Nephron (organoid): ENCODE measurements at regions not wholly inside any gene's neighbourhood (a gene's known extent, or its start where the extent isn't known, plus 50 kb on each side); places are given as distances from the start of the nearest gene placed in this dataset.

Experiments used
- H3K27ac Mint-ChIP-seq, 3 experiments: 2 replicates each; pipeline ENCODE4 v1.8.0; 2020; ENCODE audit warnings: mixed read lengths in 3 of 3, mild to moderate bottlenecking in 2 of 3, moderate library complexity in 1 of 3
- H3K27me3 Mint-ChIP-seq: 2 replicates; pipeline ENCODE4 v1.8.0; 2021; ENCODE audit warnings: low read depth, mild to moderate bottlenecking, moderate library complexity, mixed read lengths
- H3K36me3 Mint-ChIP-seq: 2 replicates; pipeline ENCODE4 v1.8.0; 2020; ENCODE audit warnings: low read depth, mixed read lengths
- H3K4me1 Mint-ChIP-seq: 2 replicates; pipeline ENCODE4 v1.8.0; 2020; ENCODE audit warnings: mixed read lengths
- H3K4me3 Mint-ChIP-seq, 3 experiments: 2 replicates each; pipeline ENCODE4 v1.8.0; 2020; ENCODE audit warnings: mild to moderate bottlenecking in 3 of 3, mixed read lengths in 3 of 3, moderate library complexity in 2 of 3
- H3K9me3 Mint-ChIP-seq: 2 replicates; pipeline ENCODE4 v1.8.0; 2020; ENCODE audit warnings: mixed read lengths
- TF ChIP-seq, protein P1 (sequence below), 3 experiments: fragments of 200-600 bp; sonication (generic); IDR thresholded peaks; one replicate each; pipeline ENCODE4 v1.5.0; 2021; ENCODE audit warnings: antibody characterized with exemption in 3 of 3; ENCODE audit not compliant: unreplicated experiment in 3 of 3

DNA sequence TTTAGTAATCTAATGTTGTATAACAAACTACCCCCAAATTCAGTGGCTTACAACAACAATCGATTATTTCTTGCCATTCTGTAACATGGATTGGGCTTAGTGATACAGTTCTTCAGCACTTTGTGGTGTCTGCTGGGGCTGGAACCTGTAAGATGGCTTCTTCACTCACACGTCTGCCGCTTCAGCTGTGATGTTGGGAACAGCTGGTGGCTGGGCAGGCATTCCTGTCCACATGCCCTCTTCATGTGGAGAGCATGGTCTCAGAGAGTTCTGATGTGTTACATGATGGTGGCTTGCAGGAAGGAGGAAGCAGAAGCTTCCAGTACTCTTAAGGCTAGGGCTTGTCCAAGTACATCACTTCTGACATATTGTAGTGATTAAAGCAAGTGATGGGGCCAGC is 276.9 kb downstream of the PTBP2 start:
- no peaks in the 10 kb centered on the region for H3K36me3 Mint-ChIP-seq
- TF ChIP-seq, protein P1, sequence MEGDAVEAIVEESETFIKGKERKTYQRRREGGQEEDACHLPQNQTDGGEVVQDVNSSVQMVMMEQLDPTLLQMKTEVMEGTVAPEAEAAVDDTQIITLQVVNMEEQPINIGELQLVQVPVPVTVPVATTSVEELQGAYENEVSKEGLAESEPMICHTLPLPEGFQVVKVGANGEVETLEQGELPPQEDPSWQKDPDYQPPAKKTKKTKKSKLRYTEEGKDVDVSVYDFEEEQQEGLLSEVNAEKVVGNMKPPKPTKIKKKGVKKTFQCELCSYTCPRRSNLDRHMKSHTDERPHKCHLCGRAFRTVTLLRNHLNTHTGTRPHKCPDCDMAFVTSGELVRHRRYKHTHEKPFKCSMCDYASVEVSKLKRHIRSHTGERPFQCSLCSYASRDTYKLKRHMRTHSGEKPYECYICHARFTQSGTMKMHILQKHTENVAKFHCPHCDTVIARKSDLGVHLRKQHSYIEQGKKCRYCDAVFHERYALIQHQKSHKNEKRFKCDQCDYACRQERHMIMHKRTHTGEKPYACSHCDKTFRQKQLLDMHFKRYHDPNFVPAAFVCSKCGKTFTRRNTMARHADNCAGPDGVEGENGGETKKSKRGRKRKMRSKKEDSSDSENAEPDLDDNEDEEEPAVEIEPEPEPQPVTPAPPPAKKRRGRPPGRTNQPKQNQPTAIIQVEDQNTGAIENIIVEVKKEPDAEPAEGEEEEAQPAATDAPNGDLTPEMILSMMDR (IDR thresholded peaks at IDR 0.05; ENCODE audit: unreplicated experiment in 3 of 3): no peak
- H3K9me3 Mint-ChIP-seq: no peaks in the 10 kb centered on the region
- no peak overlapping the region for H3K27ac Mint-ChIP-seq
- H3K4me3 Mint-ChIP-seq: no peak overlapping the region
- H3K4me1 Mint-ChIP-seq: peaks cover 17% of the 10 kb centered on the region
- H3K27me3 Mint-ChIP-seq: peaks cover 4% of the 10 kb centered on the region

DNA sequence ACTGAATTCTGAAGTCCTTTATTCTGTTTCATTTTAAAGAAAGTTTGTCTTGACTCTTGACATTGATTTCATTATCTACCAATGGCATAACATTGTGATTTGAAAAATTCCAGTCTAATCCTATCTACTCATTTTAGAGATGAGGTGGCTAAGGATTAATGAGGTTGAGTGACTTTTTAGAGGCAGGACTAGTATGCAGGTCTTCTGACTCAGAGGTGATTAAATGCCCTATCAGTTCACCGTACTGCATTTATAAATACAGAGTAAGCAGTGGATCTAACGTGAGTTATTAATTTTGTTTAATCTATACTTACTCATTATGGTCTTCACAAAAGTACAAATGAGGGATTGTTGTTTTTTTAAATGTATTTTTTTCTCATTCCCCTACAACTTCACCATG is 277.6 kb downstream of the PTBP2 start:
- H3K27ac Mint-ChIP-seq: no peak overlapping the region
- no peak overlapping the region for H3K4me3 Mint-ChIP-seq
- peaks cover 17% of the 10 kb centered on the region for H3K4me1 Mint-ChIP-seq
- no peaks in the 10 kb centered on the region for H3K36me3 Mint-ChIP-seq
- H3K27me3 Mint-ChIP-seq: peaks cover 4% of the 10 kb centered on the region
- TF ChIP-seq, protein P1 (IDR thresholded peaks at IDR 0.05; ENCODE audit: unreplicated experiment in 3 of 3): no peak
- no peaks in the 10 kb centered on the region for H3K9me3 Mint-ChIP-seq

DNA sequence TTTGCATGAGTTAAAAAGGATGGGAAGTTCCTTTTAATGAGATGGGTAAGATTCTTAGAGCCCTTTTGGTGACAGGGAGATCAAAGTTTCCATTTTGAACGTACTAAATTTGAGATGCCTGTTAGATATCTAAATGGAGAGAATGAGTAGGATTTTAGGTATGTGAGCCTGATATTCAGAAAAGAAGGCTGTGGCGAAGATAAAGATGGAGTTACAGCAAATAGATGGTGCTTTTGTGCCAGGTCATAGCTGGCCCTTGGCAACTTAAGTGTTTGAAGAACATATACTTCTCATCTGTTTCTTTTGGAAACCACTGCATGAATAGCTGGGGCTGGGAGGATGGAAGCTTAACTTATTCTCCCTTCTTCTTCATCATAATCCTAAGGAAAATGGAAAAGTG is 282.5 kb downstream of the PTBP2 start:
- H3K27me3 Mint-ChIP-seq: no peaks in the 10 kb centered on the region
- no peak overlapping the region for H3K4me3 Mint-ChIP-seq
- no peaks in the 10 kb centered on the region for H3K9me3 Mint-ChIP-seq
- no peaks in the 10 kb centered on the region for H3K4me1 Mint-ChIP-seq
- no peaks in the 10 kb centered on the region for H3K36me3 Mint-ChIP-seq
- TF ChIP-seq, protein P1 (IDR thresholded peaks at IDR 0.05; ENCODE audit: unreplicated experiment in 3 of 3): no peak
- no peak overlapping the region for H3K27ac Mint-ChIP-seq

DNA sequence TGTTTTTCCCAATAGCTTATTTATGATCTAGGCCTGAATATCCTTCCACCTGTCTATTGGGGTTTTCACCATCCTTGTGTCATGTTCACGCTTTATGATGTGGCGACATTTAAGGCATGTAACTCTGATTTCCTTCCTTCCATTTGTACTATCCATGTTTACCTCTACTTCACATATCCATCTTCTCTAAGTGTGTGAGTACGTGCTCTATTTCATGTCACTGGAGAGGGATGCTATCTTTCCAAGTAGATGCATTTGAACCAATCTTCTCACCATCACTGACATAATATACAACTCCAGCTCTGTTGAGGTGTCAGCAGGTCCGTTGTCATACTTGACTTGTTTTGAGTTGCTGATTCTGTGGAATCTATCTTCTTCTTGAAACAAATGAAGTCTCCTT is 283.2 kb downstream of the PTBP2 start:
- Mint-ChIP-seq H3K27me3 (no peaks in the 10 kb centered on the region), H3K27ac (no peak overlapping the region), H3K36me3 (no peaks in the 10 kb centered on the region), H3K9me3 (no peaks in the 10 kb centered on the region), H3K4me3 (no peak overlapping the region), H3K4me1 (no peaks in the 10 kb centered on the region)
- TF ChIP-seq, protein P1 (IDR thresholded peaks at IDR 0.05; ENCODE audit: unreplicated experiment in 3 of 3): no peak

DNA sequence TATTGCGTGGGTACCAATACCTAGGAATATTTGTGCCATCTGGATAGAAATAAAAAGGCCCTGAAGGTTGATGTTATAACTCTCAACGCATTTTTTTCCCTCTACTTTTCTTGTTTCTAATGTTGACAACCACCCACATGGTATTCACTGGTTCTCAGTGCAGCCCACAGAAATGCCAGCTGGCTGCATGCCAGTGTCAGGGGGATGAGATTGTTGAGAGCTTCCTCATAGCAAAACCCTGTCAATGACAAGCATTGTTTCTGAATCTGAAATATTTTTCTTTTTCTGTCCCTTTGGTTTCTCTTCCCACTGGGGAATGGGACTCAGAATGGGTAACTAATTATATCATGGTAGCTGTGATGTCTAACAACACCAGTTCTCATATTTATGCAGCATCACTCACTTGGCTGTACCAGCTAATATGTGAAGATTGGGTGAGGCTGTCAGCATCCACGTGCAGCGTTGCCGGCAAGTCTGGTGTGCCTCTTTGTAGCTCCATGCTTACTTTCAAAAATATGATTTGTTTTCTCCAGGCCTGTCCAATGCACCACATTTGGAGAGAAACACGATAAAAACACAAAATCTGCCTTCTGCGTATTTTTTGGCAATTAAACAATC is 284.6 kb downstream of the PTBP2 start:
- Mint-ChIP-seq H3K4me1 (no peaks in the 10 kb centered on the region), H3K36me3 (no peaks in the 10 kb centered on the region), H3K27ac (no peak overlapping the region), H3K9me3 (no peaks in the 10 kb centered on the region), H3K27me3 (no peaks in the 10 kb centered on the region), H3K4me3 (no peak overlapping the region)
- TF ChIP-seq, protein P1 (IDR thresholded peaks at IDR 0.05; ENCODE audit: unreplicated experiment in 3 of 3): no peak

DNA sequence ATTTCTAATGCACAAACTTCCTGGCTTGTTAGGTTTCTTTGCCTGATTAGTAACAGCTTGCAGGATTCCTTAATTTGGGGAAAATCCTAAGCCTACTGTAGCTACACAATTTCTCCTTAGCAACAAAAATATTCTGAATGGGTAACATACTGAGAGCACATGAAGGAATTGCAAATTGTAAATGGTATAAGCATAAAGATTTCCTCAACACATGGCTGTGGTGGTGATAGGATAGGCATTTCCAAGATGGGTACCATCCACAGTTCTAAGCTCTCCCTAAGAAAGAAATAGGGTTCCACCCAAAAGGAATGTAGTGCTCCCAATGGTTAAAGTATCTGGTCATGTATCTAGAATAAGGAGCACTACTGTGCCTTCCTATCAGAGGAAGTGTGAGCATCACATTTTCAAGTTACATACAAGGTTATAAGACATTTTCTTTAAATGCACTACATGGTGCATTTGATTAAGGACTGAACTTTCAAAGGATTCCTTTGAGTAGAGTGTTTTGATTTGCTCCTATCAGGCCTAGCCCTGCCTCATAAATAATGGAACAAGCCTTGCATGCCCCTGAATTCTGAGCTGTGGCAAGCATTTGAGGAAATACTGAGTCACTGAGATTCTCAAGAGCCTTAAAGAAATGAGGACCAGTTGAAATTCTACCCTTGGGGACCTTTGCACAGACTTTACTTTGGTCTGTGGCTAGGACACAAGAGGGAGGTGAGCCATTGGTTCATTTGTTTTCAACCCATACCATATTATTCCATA is 286.4 kb downstream of the PTBP2 start:
- H3K9me3 Mint-ChIP-seq: no peaks in the 10 kb centered on the region
- TF ChIP-seq, protein P1 (IDR thresholded peaks at IDR 0.05; ENCODE audit: unreplicated experiment in 3 of 3): no peak
- no peak overlapping the region for H3K4me3 Mint-ChIP-seq
- no peaks in the 10 kb centered on the region for H3K27me3 Mint-ChIP-seq
- no peaks in the 10 kb centered on the region for H3K36me3 Mint-ChIP-seq
- no peak overlapping the region for H3K27ac Mint-ChIP-seq
- H3K4me1 Mint-ChIP-seq: peaks cover 2% of the 10 kb centered on the region
